Gastrocnemius medialis (tissue), 4 donors: ENCODE measurements at regions not wholly inside any gene's neighbourhood (a gene's known extent, or its start where the extent isn't known, plus 50 kb on each side); places are given as distances from the start of the nearest gene placed in this dataset.

ENCODE experiments used
- ATAC-seq, 2 donors: fragments of 150-250 bp; one replicate each; pipeline ENCODE4 v1.9.1; 2016
- DNase-seq, 2 donors: peaks; one replicate each; pipeline ENCODE4 v3.0.0-alpha.2; 2019
- H3K27ac ChIP-seq, 4 donors: fragments of 200-600 bp; sonication (generic); 1 replicate in 1 of 4; 2 replicates in 3 of 4; pipeline ENCODE4 v1.5.1; 2016 to 2018; ENCODE audit warnings: mild to moderate bottlenecking in 2 of 4, moderate library complexity in 1 of 4
- H3K27me3 ChIP-seq, 3 donors: fragments of 200-600 bp; sonication (generic) in 2 of 3; 1 replicate in 1 of 3; 2 replicates in 2 of 3; pipeline versions ENCODE4 v1.5.1 to v1.6.0; 2016 to 2019; ENCODE audit warnings: mild to moderate bottlenecking in 1 of 3, moderate library complexity in 1 of 3
- H3K36me3 ChIP-seq, 2 donors: fragments of 200-600 bp; sonication (generic) in 1 of 2; one replicate each; pipeline ENCODE4 v1.5.1; 2017 to 2018
- H3K4me1 ChIP-seq, 2 donors: fragments of 200-600 bp; sonication (generic) in 1 of 2; one replicate each; pipeline ENCODE4 v1.5.1; 2016 to 2017; ENCODE audit warnings: mild to moderate bottlenecking in 2 of 2
- H3K4me3 ChIP-seq, 4 donors: fragments of 200-600 bp; sonication (generic) in 3 of 4; 1 replicate in 1 of 4; 2 replicates in 3 of 4; pipeline ENCODE4 v1.5.1; 2016 to 2019; ENCODE audit warnings: mild to moderate bottlenecking in 2 of 4
- H3K9me3 ChIP-seq, 3 donors: fragments of 200-600 bp; sonication (generic) in 2 of 3; 1 replicate in 1 of 3; 2 replicates in 2 of 3; pipeline ENCODE4 v1.5.1; 2016 to 2019
- CTCF ChIP-seq, 5 experiments: fragments of 450-650 bp in 3 of 5; fragments of 200-600 bp in 2 of 5; sonication (generic) in 2 of 5; IDR thresholded peaks in 4 of 5; conservative IDR thresholded peaks in 1 of 5; 1 replicate in 4 of 5; 2 replicates in 1 of 5; pipeline ENCODE4 v1.5.1; 2016 to 2019; ENCODE audit warnings: antibody characterized with exemption in 5 of 5, mild to moderate bottlenecking in 3 of 5, moderate library complexity in 3 of 5
- POLR2A ChIP-seq, 2 donors: fragments of 450-650 bp; IDR thresholded peaks; one replicate each; pipeline ENCODE4 v1.6.1; 2017; ENCODE audit warnings: antibody characterized with exemption in 2 of 2, mild to moderate bottlenecking in 2 of 2, moderate library complexity in 2 of 2
- in situ Hi-C, 4 donors: fragments of 200-750 bp; cut with MboI; loops; one replicate each; pipeline versions ENCODE4 v1.15.0 to v1.8.0; 2017; ENCODE audit warnings: low sequenced_read_pairs in 4 of 4
- intact Hi-C: fragments of 100-400 bp; cut with DNase I; formaldehyde crosslinking; loops from one replicate; pipeline ENCODE4 v1.15.1; 2023; ENCODE audit warnings: low total_unique reads

GRCh38 chr10:21161090-21161625 is 264.0 kb upstream of the NEBL start:
- H3K4me1 ChIP-seq, result no peaks in the 10 kb centered on the region

GRCh38 chr10:21160116-21160515 is 263.0 kb upstream of the NEBL start:
- H3K4me1 ChIP-seq, result no peaks in the 10 kb centered on the region
- TF ChIP-seq POLR2A (IDR thresholded peaks at IDR 0.05) (no peak), CTCF (IDR thresholded peaks at IDR 0.05 in 4 of 5, conservative IDR thresholded peaks at IDR 0.05 in 1 of 5) (no peak)
- intact Hi-C loops (no loop called here), in situ Hi-C loops (no loop called here)
- ATAC-seq (no peak), DNase-seq (no peak)
- H3K4me3 ChIP-seq, result no peak overlapping the region
- H3K27me3 ChIP-seq, result no peaks in the 10 kb centered on the region
- H3K27ac ChIP-seq, result no peak overlapping the region
- no peaks in the 10 kb centered on the region for H3K9me3 ChIP-seq
- H3K36me3 ChIP-seq, result no peaks in the 10 kb centered on the region

More at GRCh38 chr10:21161090-21161625, 264.0 kb upstream of the NEBL start:
- H3K27ac ChIP-seq, result no peak overlapping the region
- no peaks in the 10 kb centered on the region for H3K27me3 ChIP-seq
- TF ChIP-seq POLR2A (IDR thresholded peaks at IDR 0.05) (no peak), CTCF (IDR thresholded peaks at IDR 0.05 in 4 of 5, conservative IDR thresholded peaks at IDR 0.05 in 1 of 5) (no peak)
- no peak overlapping the region for H3K4me3 ChIP-seq
- no peak for DNase-seq
- intact Hi-C loops, result no loop called here
- H3K9me3 ChIP-seq, result no peaks in the 10 kb centered on the region
- no peaks in the 10 kb centered on the region for H3K36me3 ChIP-seq
- in situ Hi-C loops, result no loop called here
- ATAC-seq, result no peak

- ATAC-seq (no peak), DNase-seq (no peak)
- no peaks in the 10 kb centered on the region for H3K27me3 ChIP-seq
- intact Hi-C loops (no loop called here), in situ Hi-C loops (no loop called here)
- no peak overlapping the region for H3K4me3 ChIP-seq
- H3K36me3 ChIP-seq, result no peaks in the 10 kb centered on the region
- no peaks in the 10 kb centered on the region for H3K4me1 ChIP-seq
- H3K27ac ChIP-seq, result no peak overlapping the region
- no peaks in the 10 kb centered on the region for H3K9me3 ChIP-seq
- TF ChIP-seq CTCF (IDR thresholded peaks at IDR 0.05 in 4 of 5, conservative IDR thresholded peaks at IDR 0.05 in 1 of 5) (no peak), POLR2A (IDR thresholded peaks at IDR 0.05) (no peak)
These were observed 262.6 kb upstream of the NEBL start for GRCh38 chr10:21159669-21160068.

- Histone ChIP-seq H3K9me3 (no peaks in the 10 kb centered on the region), H3K27me3 (no peaks in the 10 kb centered on the region), H3K4me1 (no peaks in the 10 kb centered on the region), H3K27ac (no peak overlapping the region), H3K36me3 (no peaks in the 10 kb centered on the region), H3K4me3 (no peak overlapping the region)
- no peak for ATAC-seq
- TF ChIP-seq POLR2A (IDR thresholded peaks at IDR 0.05), result no peak
- TF ChIP-seq CTCF (IDR thresholded peaks at IDR 0.05 in 4 of 5, conservative IDR thresholded peaks at IDR 0.05 in 1 of 5), result no peak
- no peak for DNase-seq
- in situ Hi-C loops (no loop called here), intact Hi-C loops (no loop called here)
These were observed 261.2 kb upstream of the NEBL start for GRCh38 chr10:21158301-21158700.

- DNase-seq (no peak), ATAC-seq (no peak)
- H3K4me3 ChIP-seq, result no peak overlapping the region
- no peak overlapping the region for H3K27ac ChIP-seq
- intact Hi-C loops (no loop called here), in situ Hi-C loops (no loop called here)
- TF ChIP-seq CTCF (IDR thresholded peaks at IDR 0.05 in 4 of 5, conservative IDR thresholded peaks at IDR 0.05 in 1 of 5) (no peak), POLR2A (IDR thresholded peaks at IDR 0.05) (no peak)
- H3K27me3 ChIP-seq, result no peaks in the 10 kb centered on the region
- no peaks in the 10 kb centered on the region for H3K36me3 ChIP-seq
- H3K4me1 ChIP-seq, result no peaks in the 10 kb centered on the region
- H3K9me3 ChIP-seq, result no peaks in the 10 kb centered on the region
These were observed 260.6 kb upstream of the NEBL start for GRCh38 chr10:21157664-21158063.
